Smooth muscle cell (in vitro differentiated cells): ENCODE measurements at regions not wholly inside any gene's neighbourhood (a gene's known extent, or its start where the extent isn't known, plus 50 kb on each side); places are given as distances from the start of the nearest gene placed in this dataset.

Experiments used
- DNase-seq: peaks from one replicate; lab custom pipeline; 2025; ENCODE audit not compliant: unreplicated experiment; lab: John Stamatoyannopoulos, UW
- H2AFZ ChIP-seq: fragments of 200-600 bp; sonication (generic); 2 replicates; pipeline ENCODE4 v1.6.0; 2016; ENCODE audit warnings: antibody characterized with exemption, low read depth, mild to moderate bottlenecking
- H3F3A ChIP-seq: fragments of 200-600 bp; sonication (generic); 2 replicates; pipeline ENCODE4 v1.6.0; 2017; ENCODE audit warnings: antibody characterized with exemption, low read depth
- H3K27ac ChIP-seq: fragments of 200-600 bp; sonication (generic); 2 replicates; pipeline ENCODE4 v1.5.1; 2016; ENCODE audit warnings: low read depth, mild to moderate bottlenecking
- H3K27me3 ChIP-seq: fragments of 200-600 bp; sonication (generic); 2 replicates; pipeline ENCODE4 v1.6.1; 2016; ENCODE audit warnings: low read depth, mild to moderate bottlenecking
- H3K36me3 ChIP-seq: fragments of 200-600 bp; sonication (generic); 2 replicates; pipeline ENCODE4 v1.5.1; 2016; ENCODE audit warnings: low read depth
- H3K4me1 ChIP-seq: fragments of 200-600 bp; sonication (generic); 2 replicates; pipeline ENCODE4 v1.5.1; 2016; ENCODE audit warnings: low read depth
- H3K4me2 ChIP-seq: fragments of 200-600 bp; sonication (generic); 2 replicates; pipeline ENCODE4 v1.6.0; 2016; ENCODE audit warnings: mild to moderate bottlenecking
- H3K4me3 ChIP-seq: fragments of 200-600 bp; sonication (generic); 2 replicates; pipeline ENCODE4 v1.5.1; 2016; ENCODE audit warnings: mild to moderate bottlenecking
- H3K79me2 ChIP-seq: fragments of 200-600 bp; sonication (generic); 2 replicates; pipeline ENCODE4 v1.6.0; 2016; ENCODE audit warnings: low read depth, mild to moderate bottlenecking
- H3K9ac ChIP-seq: fragments of 200-600 bp; sonication (generic); 2 replicates; pipeline ENCODE4 v1.6.0; 2016; ENCODE audit warnings: low read depth
- H3K9me3 ChIP-seq: fragments of 200-600 bp; sonication (generic); replicated peaks from 2 replicates; pipeline ENCODE4 v1.5.1; 2016; ENCODE audit warnings: low read depth
- H4K20me1 ChIP-seq: fragments of 200-600 bp; sonication (generic); 2 replicates; pipeline ENCODE4 v1.6.0; 2016; ENCODE audit warnings: low read depth
- WGBS: methylation state at CpG from one replicate; pipeline ENCODE4 v1.1.7; 2016; ENCODE audit warnings: low lambda C conversion rate; 5-methylcytosine and 5-hydroxymethylcytosine counted together
- TF ChIP-seq, protein P1 (sequence below): fragments of 200-600 bp; sonication (generic); IDR thresholded peaks from 2 replicates; pipeline ENCODE4 v1.5.1; 2017; ENCODE audit warnings: borderline replicate concordance, mild to moderate bottlenecking, antibody characterized with exemption; ENCODE audit not compliant: insufficient read depth, poor library complexity, severe bottlenecking

DNA sequence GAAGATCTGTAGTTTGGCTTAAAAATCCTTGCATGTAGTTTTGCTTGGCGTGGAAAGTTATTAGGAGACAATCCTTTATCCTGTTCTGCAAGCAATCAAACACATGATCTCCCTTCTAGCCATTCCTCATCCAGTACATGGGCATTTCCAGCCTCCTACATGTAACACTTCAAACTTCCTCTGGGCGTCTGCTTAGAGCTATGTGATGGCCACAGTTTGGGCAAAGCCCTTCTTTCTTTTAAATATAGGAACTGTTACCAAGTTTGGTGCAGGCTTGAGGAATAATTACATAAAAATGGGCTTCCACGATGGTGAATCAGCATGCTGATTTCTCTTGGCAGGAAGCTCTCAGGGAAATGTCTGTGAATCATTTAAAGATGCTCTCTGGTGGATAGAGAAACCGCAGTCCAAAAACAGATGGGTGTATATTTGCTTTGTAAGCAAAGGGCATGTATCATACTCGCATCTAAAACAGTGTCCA lies 176.9 kb upstream of the FMN2 start:
- WGBS = 15% methylated on average over 5 of the region's 5 CpGs
- H3K4me2 ChIP-seq = peak overlapping the region; percentile 53
- TF ChIP-seq, protein P1, sequence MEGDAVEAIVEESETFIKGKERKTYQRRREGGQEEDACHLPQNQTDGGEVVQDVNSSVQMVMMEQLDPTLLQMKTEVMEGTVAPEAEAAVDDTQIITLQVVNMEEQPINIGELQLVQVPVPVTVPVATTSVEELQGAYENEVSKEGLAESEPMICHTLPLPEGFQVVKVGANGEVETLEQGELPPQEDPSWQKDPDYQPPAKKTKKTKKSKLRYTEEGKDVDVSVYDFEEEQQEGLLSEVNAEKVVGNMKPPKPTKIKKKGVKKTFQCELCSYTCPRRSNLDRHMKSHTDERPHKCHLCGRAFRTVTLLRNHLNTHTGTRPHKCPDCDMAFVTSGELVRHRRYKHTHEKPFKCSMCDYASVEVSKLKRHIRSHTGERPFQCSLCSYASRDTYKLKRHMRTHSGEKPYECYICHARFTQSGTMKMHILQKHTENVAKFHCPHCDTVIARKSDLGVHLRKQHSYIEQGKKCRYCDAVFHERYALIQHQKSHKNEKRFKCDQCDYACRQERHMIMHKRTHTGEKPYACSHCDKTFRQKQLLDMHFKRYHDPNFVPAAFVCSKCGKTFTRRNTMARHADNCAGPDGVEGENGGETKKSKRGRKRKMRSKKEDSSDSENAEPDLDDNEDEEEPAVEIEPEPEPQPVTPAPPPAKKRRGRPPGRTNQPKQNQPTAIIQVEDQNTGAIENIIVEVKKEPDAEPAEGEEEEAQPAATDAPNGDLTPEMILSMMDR = no peak

DNA sequence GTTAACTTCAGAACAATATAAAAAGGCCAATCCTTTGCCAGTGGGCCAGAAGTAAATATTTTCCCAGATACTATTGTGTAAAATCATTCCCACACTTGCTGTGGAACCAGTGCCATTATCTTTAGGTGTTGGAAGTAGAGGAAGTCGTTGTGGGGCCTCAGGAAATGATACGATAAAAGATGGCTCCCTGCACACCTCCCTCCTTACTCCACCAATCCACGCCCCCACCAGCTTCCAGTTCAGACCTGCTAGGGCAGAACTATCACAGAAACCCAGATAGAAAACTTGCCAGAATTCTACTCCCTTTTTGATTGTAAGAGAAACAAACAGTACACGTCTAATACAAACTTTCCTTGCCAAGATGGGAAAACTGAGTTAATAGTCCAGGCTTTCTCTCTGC lies 173.0 kb upstream of the FMN2 start:
- TF ChIP-seq, protein P1 = no peak
- peaks cover 11% of the 10 kb centered on the region for H3K4me1 ChIP-seq
- H2AFZ ChIP-seq = no peak overlapping the region
- no peaks in the 10 kb centered on the region for H3K36me3 ChIP-seq
- no peaks in the 10 kb centered on the region for H3K79me2 ChIP-seq
- H3K4me3 ChIP-seq = no peak overlapping the region
- no peak overlapping the region for H3K9ac ChIP-seq
- H4K20me1 ChIP-seq = no peaks in the 10 kb centered on the region
- H3K9me3 ChIP-seq = no peaks in the 10 kb centered on the region
- no peak overlapping the region for H3K4me2 ChIP-seq
- H3K27me3 ChIP-seq = no peaks in the 10 kb centered on the region
- DNase-seq = no peak
- peaks cover 10% of the 10 kb centered on the region for H3F3A ChIP-seq
- 89% methylated on average over 4 of the region's 4 CpGs for WGBS
- no peak overlapping the region for H3K27ac ChIP-seq

More for the DNA sequence above, 176.9 kb upstream of the FMN2 start:
- Histone ChIP-seq H4K20me1 (no peaks in the 10 kb centered on the region), H3K27ac (peak overlapping the region; percentile 75), H3K36me3 (no peaks in the 10 kb centered on the region), H3K27me3 (no peaks in the 10 kb centered on the region), H3K4me1 (peaks cover 33% of the 10 kb centered on the region), H3K4me3 (no peak overlapping the region), H2AFZ (no peak overlapping the region), H3F3A (peaks cover 17% of the 10 kb centered on the region), H3K9ac (no peak overlapping the region), H3K79me2 (no peaks in the 10 kb centered on the region), H3K9me3 (no peaks in the 10 kb centered on the region)
- DNase-seq = no peak

DNA sequence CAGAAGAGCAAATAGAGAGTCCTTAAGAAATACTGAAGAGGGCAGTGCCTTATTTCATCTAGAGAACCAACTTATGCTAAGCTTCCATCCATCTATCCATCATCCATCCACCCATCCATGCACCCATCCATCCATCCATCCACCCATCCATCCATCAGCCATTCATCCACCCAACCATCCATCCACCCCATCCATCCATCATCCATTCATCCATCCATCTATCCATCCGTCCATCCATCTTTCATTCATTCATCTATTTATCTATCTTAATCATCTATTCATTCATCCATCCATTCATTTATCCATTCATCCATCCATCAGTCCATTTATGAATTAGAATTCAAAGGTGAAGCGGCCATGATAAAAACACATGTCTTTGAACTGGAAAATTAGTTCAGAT lies 171.5 kb upstream of the FMN2 start:
- H3K4me3 ChIP-seq = no peak overlapping the region
- no peaks in the 10 kb centered on the region for H3K9me3 ChIP-seq
- DNase-seq = no peak
- WGBS = 92% methylated on average over 2 of the region's 2 CpGs
- no peaks in the 10 kb centered on the region for H3K36me3 ChIP-seq
- H3K27me3 ChIP-seq = no peaks in the 10 kb centered on the region
- no peaks in the 10 kb centered on the region for H4K20me1 ChIP-seq
- no peak overlapping the region for H3K4me2 ChIP-seq
- H3K27ac ChIP-seq = no peak overlapping the region
- H2AFZ ChIP-seq = no peak overlapping the region
- peaks cover 2% of the 10 kb centered on the region for H3K4me1 ChIP-seq
- H3F3A ChIP-seq = no peaks in the 10 kb centered on the region
- TF ChIP-seq, protein P1 = no peak
- no peaks in the 10 kb centered on the region for H3K79me2 ChIP-seq
- no peak overlapping the region for H3K9ac ChIP-seq

DNA sequence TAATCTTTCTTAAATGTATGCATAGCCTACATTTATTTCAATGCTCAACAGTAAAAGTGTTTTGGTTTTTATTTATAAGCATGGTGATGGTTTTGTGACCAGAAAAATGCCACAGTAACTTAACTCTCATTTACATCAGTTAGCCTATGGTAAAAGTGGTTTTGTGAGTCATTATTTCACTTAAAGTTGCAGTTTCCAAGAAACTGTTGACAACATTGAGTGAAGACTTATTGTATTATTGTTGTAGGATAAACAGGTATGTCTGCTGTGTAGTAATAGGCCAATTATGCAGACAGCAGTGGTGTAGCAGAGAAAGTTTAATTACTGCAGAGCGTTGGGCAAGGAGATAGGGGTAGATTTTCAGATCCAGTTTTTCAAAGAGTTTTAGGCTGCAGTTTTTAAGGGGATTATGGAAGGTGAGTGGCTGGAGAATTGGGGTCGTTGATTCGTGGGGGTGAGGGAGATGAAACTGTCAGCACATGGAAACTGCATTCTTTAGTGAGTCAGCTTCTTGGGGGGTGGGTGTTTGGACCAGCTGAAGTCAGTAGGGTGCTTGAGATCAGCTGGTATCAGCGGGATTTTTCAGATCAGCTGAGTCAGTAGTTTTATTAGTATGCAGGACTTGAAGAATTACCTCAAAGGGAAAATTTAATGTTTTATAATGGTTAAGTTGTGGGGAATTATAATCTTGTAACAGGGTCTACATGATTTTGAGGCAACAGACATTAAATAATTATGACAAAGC lies 168.7 kb upstream of the FMN2 start:
- Histone ChIP-seq H3K4me3 (no peak overlapping the region), H3K9me3 (no peaks in the 10 kb centered on the region), H4K20me1 (no peaks in the 10 kb centered on the region), H3F3A (no peaks in the 10 kb centered on the region), H2AFZ (no peak overlapping the region), H3K4me2 (no peak overlapping the region), H3K79me2 (no peaks in the 10 kb centered on the region), H3K27ac (peak overlapping the region; percentile 52), H3K4me1 (no peaks in the 10 kb centered on the region), H3K36me3 (no peaks in the 10 kb centered on the region), H3K27me3 (no peaks in the 10 kb centered on the region), H3K9ac (no peak overlapping the region)
- no peak for DNase-seq
- TF ChIP-seq, protein P1 = no peak
- WGBS = 21% methylated on average over 4 of the region's 4 CpGs
